PC-3 (cell line): ENCODE measurements at regions not wholly inside any gene's neighbourhood (a gene's known extent, or its start where the extent isn't known, plus 50 kb on each side); places are given as distances from the start of the nearest gene placed in this dataset.

Experiments
- CTCF ChIP-seq: fragments of 300-600 bp; sonication (generic); conservative IDR thresholded peaks from 2 replicates; pipeline ENCODE4 v1.5.1; 2017; ENCODE audit warnings: antibody characterized with exemption, low read depth, mild to moderate bottlenecking, low read length
- EZH2 ChIP-seq: fragments of 300-600 bp; sonication (generic); IDR thresholded peaks from one replicate; pipeline ENCODE4 v1.6.1; 2017; ENCODE audit warnings: antibody characterized with exemption, mild to moderate bottlenecking, low read length; ENCODE audit not compliant: unreplicated experiment

- TF ChIP-seq EZH2 = no peak
- no peak for TF ChIP-seq CTCF
Measured at GRCh38 chr9:24464319-24464951, 81.3 kb downstream of the IZUMO3 start.
